Gastroesophageal sphincter (tissue), 3 donors: ENCODE measurements at regions not wholly inside any gene's neighbourhood (a gene's known extent, or its start where the extent isn't known, plus 50 kb on each side); places are given as distances from the start of the nearest gene placed in this dataset.

Experiments
- EP300 ChIP-seq: sonication (generic); formaldehyde crosslinking; IDR thresholded peaks from one replicate; pipeline ENCODE4 v1.6.1; 2017; ENCODE audit warnings: antibody characterized with exemption, mild to moderate bottlenecking
- POLR2AphosphoS5 ChIP-seq: sonication (generic); formaldehyde crosslinking; IDR thresholded peaks from one replicate; pipeline ENCODE4 v1.6.1; 2017; ENCODE audit warnings: antibody characterized with exemption
- TF ChIP-seq, protein P1 (sequence below), 4 experiments: fragments of 200-600 bp in 2 of 4; fragments of 450-650 bp in 2 of 4; sonication (generic) in 1 of 4; IDR thresholded peaks; one replicate each; pipeline ENCODE4 v1.5.1; 2017 to 2019; ENCODE audit warnings: antibody characterized with exemption in 4 of 4, mild to moderate bottlenecking in 2 of 4, moderate library complexity in 2 of 4

DNA sequence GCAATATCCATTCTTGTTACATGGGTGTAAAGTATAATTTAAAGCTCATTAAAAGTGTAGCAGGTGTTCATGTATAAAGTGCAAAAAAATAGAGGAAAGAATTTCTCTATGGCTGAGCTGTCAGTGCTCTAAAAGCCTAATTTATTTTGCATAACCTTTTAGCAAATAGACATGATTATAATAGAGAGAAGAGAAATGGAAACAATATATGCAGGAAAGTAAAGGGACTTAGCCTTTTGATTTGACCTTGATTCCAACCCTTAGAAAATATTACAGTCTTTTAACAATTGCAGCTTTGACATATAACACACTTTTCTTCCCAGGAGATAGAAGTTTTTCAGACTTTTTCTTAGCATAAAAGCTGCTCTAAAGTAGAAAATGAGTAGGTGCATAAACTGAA, 978.3 kb downstream of the PCDH18 start:
- TF ChIP-seq, protein P1, sequence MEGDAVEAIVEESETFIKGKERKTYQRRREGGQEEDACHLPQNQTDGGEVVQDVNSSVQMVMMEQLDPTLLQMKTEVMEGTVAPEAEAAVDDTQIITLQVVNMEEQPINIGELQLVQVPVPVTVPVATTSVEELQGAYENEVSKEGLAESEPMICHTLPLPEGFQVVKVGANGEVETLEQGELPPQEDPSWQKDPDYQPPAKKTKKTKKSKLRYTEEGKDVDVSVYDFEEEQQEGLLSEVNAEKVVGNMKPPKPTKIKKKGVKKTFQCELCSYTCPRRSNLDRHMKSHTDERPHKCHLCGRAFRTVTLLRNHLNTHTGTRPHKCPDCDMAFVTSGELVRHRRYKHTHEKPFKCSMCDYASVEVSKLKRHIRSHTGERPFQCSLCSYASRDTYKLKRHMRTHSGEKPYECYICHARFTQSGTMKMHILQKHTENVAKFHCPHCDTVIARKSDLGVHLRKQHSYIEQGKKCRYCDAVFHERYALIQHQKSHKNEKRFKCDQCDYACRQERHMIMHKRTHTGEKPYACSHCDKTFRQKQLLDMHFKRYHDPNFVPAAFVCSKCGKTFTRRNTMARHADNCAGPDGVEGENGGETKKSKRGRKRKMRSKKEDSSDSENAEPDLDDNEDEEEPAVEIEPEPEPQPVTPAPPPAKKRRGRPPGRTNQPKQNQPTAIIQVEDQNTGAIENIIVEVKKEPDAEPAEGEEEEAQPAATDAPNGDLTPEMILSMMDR (IDR thresholded peaks at IDR 0.05) = no peak
- TF ChIP-seq EP300 = no peak
- no peak for TF ChIP-seq POLR2AphosphoS5
